Bronchial epithelial cell (primary cell): ENCODE measurements at regions not wholly inside any gene's neighbourhood (a gene's known extent, or its start where the extent isn't known, plus 50 kb on each side); places are given as distances from the start of the nearest gene placed in this dataset.

Experiments used
- DNase-seq: peaks from one replicate; pipeline ENCODE4 v3.0.0-alpha.2; 2010; ENCODE audit warnings: low read depth
- FAIRE-seq: peaks from 2 replicates; lab custom pipeline; 2011; peaks lifted over from hg19 to GRCh38; lab: Jason Lieb, UNC
- H3K27me3 ChIP-seq: 2 replicates; pipeline ENCODE4 v1.5.1; 2011; ENCODE audit warnings: low read length; ENCODE audit not compliant: control insufficient read depth, insufficient read depth
- H3K36me3 ChIP-seq: 2 replicates; pipeline ENCODE4 v1.5.1; 2011; ENCODE audit warnings: low read length; ENCODE audit not compliant: control insufficient read depth, insufficient read depth
- H3K4me3 ChIP-seq: 2 replicates; pipeline ENCODE4 v1.5.1; 2011; ENCODE audit warnings: mild to moderate bottlenecking, low read depth, low read length, control low read depth
- TF ChIP-seq, protein P1 (sequence below): IDR thresholded peaks from 2 replicates; pipeline ENCODE4 v1.5.1; 2011; ENCODE audit warnings: mild to moderate bottlenecking, moderate library complexity, low read length, control low read depth, inconsistent platforms; ENCODE audit not compliant: insufficient read depth, severe bottlenecking

DNA sequence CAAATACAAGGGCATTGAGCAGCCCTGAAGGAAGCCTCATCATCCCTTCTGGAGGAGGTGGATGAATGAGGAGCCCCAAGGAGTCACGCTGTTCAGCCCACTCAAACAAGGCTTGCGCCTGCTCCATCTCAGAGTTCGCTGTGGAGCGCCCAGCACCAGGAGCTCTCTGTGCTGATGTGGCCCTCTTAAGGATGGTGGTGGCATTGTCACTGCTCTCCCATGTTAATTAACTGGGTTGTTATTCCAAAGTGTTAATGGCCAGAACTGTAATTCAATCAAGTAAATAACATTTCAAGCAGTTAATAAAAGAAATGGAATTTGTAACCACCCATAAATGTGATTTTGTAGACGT is 726.0 kb upstream of the RAB6C start:
- Histone ChIP-seq H3K36me3 (no peaks in the 10 kb centered on the region), H3K27me3 (no peaks in the 10 kb centered on the region), H3K4me3 (no peak overlapping the region)
- no peak for DNase-seq
- TF ChIP-seq, protein P1, sequence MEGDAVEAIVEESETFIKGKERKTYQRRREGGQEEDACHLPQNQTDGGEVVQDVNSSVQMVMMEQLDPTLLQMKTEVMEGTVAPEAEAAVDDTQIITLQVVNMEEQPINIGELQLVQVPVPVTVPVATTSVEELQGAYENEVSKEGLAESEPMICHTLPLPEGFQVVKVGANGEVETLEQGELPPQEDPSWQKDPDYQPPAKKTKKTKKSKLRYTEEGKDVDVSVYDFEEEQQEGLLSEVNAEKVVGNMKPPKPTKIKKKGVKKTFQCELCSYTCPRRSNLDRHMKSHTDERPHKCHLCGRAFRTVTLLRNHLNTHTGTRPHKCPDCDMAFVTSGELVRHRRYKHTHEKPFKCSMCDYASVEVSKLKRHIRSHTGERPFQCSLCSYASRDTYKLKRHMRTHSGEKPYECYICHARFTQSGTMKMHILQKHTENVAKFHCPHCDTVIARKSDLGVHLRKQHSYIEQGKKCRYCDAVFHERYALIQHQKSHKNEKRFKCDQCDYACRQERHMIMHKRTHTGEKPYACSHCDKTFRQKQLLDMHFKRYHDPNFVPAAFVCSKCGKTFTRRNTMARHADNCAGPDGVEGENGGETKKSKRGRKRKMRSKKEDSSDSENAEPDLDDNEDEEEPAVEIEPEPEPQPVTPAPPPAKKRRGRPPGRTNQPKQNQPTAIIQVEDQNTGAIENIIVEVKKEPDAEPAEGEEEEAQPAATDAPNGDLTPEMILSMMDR, result peak; percentile 60
- no peak for FAIRE-seq

DNA sequence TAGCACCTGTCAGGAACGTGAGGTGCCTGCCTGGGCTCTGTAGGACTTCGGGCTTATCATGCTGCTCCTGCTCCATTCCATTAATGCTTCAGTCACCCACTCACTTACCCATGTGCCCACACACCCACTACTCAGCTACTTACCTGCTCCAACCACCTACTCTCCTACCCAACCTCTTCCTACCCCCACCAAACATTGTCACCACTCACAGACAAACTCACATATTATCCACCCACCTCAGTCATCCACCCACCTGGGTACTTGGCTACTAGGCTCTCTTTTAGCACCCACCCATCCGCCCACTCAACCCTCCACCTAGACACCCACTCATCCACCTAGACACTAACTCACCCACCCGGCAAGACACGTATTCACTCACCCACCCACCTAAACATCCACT is 724.7 kb upstream of the RAB6C start:
- no peak for FAIRE-seq
- H3K4me3 ChIP-seq, result no peak overlapping the region
- DNase-seq, result no peak
- no peaks in the 10 kb centered on the region for H3K36me3 ChIP-seq
- H3K27me3 ChIP-seq, result no peaks in the 10 kb centered on the region
- TF ChIP-seq, protein P1, result no peak

DNA sequence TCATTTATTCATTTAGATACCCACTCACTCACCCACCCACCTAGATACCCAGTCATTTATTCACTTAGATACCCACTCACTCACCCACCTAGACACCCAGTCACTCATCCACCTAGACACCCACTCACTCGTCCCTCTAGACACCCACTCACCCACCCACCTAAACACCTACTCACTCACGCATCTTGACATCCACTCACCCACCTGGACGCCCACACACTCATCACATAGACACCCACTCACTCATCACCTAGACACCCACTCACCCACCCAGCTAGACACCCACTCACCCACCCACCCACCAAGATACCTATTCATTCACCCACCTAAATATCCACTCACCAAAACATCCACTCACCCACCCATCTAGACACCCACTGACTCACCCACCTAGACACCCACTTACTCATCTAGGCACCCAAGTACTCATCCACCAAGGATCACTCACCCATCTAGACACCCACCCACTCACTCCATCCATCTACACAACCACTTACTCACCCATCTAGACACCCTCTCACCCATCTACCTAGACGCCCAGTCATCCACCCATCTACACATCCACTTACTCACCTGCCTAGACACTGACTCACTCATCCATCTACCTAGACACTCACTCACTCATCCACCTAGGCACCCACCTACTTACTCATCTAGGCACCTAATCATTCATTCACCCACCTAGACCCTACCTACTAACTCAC is 723.7 kb upstream of the RAB6C start:
- DNase-seq, result peak; percentile 50

DNA sequence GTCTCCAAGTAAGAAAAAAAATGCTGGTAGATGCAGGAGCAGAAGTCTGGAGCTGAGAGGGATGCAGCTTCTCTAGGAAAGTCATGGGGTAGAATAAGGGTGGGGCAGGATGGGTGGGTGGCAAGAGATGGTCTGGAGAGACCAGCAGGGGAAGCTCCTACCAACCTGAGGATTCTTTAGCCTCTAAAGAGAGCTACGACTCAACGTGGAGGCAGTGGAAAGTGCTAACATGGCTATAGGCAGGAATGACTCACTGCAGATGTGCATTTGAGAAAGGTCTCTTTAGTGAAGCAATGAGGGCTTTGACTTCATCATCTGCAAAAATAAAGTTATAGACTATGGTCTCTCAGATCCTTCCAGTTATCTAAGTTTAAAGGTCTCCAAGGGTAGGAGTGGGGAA is 722.8 kb upstream of the RAB6C start:
- DNase-seq (no peak), FAIRE-seq (no peak)
- H3K27me3 ChIP-seq, result no peaks in the 10 kb centered on the region
- TF ChIP-seq, protein P1, result no peak
- H3K36me3 ChIP-seq, result no peaks in the 10 kb centered on the region
- H3K4me3 ChIP-seq, result no peak overlapping the region

More for the DNA sequence above, 723.7 kb upstream of the RAB6C start:
- TF ChIP-seq, protein P1, result no peak
- Histone ChIP-seq H3K36me3 (no peaks in the 10 kb centered on the region), H3K27me3 (no peaks in the 10 kb centered on the region), H3K4me3 (no peak overlapping the region)
- FAIRE-seq, result peak; percentile 80

DNA sequence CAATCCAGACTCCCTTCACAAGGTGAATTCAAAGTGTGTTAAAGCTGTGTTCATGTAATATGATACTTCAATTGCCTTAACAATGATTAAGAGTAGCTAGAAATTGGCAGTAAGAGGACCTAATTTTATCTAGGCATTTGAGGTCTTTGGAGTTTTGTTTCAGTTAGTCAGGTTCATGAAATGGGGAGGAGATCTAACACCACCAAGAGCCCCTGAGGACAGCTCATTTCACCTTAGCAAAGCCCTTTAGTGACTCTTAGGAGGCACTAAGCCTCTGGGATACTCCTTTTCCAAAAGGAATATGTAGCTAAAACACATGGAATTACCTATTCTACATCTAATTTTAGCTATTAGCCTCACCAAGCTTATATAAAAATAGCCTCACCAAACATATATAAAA is 716.5 kb upstream of the RAB6C start:
- FAIRE-seq (no peak), DNase-seq (no peak)
- Histone ChIP-seq H3K4me3 (no peak overlapping the region), H3K36me3 (no peaks in the 10 kb centered on the region), H3K27me3 (no peaks in the 10 kb centered on the region)
- TF ChIP-seq, protein P1, result no peak

DNA sequence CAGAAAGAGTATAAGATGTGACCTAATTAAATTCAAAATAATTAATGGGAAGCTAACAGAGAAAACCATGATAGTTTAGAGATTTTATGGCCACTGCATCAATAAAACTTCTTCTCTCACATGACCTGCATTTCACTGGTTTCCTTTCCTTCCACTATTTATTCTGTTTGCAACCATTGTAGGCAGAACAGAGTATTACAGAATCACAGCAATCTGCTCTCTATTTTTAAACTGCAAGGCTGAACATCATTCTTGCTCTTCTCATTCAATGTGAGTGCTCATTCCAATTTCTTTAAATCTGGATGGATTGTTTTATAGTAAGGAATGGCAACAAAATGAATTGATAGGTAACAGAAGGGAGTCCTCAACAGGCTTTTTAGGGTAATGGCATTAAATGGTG is 715.5 kb upstream of the RAB6C start:
- no peaks in the 10 kb centered on the region for H3K36me3 ChIP-seq
- FAIRE-seq, result no peak
- DNase-seq, result no peak
- TF ChIP-seq, protein P1, result no peak
- H3K4me3 ChIP-seq, result no peak overlapping the region
- no peaks in the 10 kb centered on the region for H3K27me3 ChIP-seq
